GM12865 (cell line): ENCODE measurements at regions not wholly inside any gene's neighbourhood (a gene's known extent, or its start where the extent isn't known, plus 50 kb on each side); places are given as distances from the start of the nearest gene placed in this dataset.

Experiments
- DNase-seq: peaks from one replicate; pipeline ENCODE4 v3.0.0; 2010; ENCODE audit warnings: low read depth
- H3K4me3 ChIP-seq: 2 replicates; pipeline ENCODE4 v1.5.1; 2011; ENCODE audit warnings: mild to moderate bottlenecking, low read depth, low read length, control low read depth
- CTCF ChIP-seq: IDR thresholded peaks from 2 replicates; pipeline ENCODE4 v1.5.1; 2011; ENCODE audit warnings: low read length, control low read depth, low read depth, inconsistent platforms; ENCODE audit not compliant: insufficient read depth; ENCODE audit errors: missing control alignments

GRCh38 chr2:7884338-7884737 lies 797.5 kb upstream of the ID2 start:
- no peak for TF ChIP-seq CTCF
- H3K4me3 ChIP-seq = no peak overlapping the region
- no peak for DNase-seq

- no peak for TF ChIP-seq CTCF
- no peak for DNase-seq
- H3K4me3 ChIP-seq = no peak overlapping the region
Observed at GRCh38 chr2:7886666-7887065, 795.2 kb upstream of the ID2 start.

GRCh38 chr2:7887441-7887840 lies 794.4 kb upstream of the ID2 start:
- DNase-seq = no peak
- TF ChIP-seq CTCF = no peak
- H3K4me3 ChIP-seq = no peak overlapping the region

- TF ChIP-seq CTCF = no peak
- no peak overlapping the region for H3K4me3 ChIP-seq
- no peak for DNase-seq
Observed at GRCh38 chr2:7888876-7889275, 793.0 kb upstream of the ID2 start.

- no peak for TF ChIP-seq CTCF
- no peak for DNase-seq
- H3K4me3 ChIP-seq = no peak overlapping the region
Observed at GRCh38 chr2:7891312-7891711, 790.5 kb upstream of the ID2 start.

- no peak overlapping the region for H3K4me3 ChIP-seq
- no peak for TF ChIP-seq CTCF
- DNase-seq = no peak
Observed at GRCh38 chr2:7895289-7895688, 786.6 kb upstream of the ID2 start.

GRCh38 chr2:7896940-7897487 lies 784.8 kb upstream of the ID2 start:
- H3K4me3 ChIP-seq = no peak overlapping the region
- DNase-seq = no peak
- no peak for TF ChIP-seq CTCF
